Kidney epithelial cell (primary cell): ENCODE measurements at regions not wholly inside any gene's neighbourhood (a gene's known extent, or its start where the extent isn't known, plus 50 kb on each side); places are given as distances from the start of the nearest gene placed in this dataset.

Experiments
- DNase-seq: peaks from one replicate; pipeline ENCODE4 v3.0.0-alpha.2; 2010; ENCODE audit warnings: low read depth
- H3K27me3 ChIP-seq: 2 replicates; pipeline ENCODE4 v1.6.0; 2011; ENCODE audit warnings: low read length; ENCODE audit not compliant: control insufficient read depth, insufficient read depth
- H3K36me3 ChIP-seq: 2 replicates; pipeline ENCODE4 v1.5.1; 2011; ENCODE audit warnings: low read length; ENCODE audit not compliant: control insufficient read depth, insufficient read depth
- H3K4me3 ChIP-seq: 2 replicates; pipeline ENCODE4 v1.5.1; 2011; ENCODE audit warnings: low read depth, mild to moderate bottlenecking, control low read depth, low read length
- TF ChIP-seq, protein P1 (sequence below): IDR thresholded peaks from 2 replicates; pipeline ENCODE4 v1.5.1; 2011; ENCODE audit warnings: mild to moderate bottlenecking, moderate library complexity, low read length, control low read depth, inconsistent platforms; ENCODE audit not compliant: insufficient read depth, poor library complexity, severe bottlenecking

DNA sequence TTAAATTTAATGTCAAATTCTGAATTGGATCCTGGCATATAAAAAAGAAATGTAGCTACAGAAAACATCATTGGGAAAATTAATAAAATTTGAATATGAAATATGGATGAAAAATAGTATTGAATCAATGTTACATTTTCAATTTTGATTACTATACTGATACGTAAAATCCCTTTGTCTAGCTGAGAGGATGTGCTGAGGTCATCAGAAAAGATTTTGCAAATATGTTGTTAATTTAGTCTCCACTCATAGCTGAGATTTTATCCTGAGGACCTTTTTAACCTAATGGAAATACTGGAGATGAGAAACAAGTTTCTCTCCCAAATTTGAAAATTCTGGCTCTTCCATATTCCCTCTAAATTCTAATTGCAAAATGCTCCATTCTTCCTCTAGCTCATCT, 84.4 kb upstream of the ADAMTS16 start:
- no peaks in the 10 kb centered on the region for H3K36me3 ChIP-seq
- no peaks in the 10 kb centered on the region for H3K27me3 ChIP-seq
- H3K4me3 ChIP-seq = no peak overlapping the region
- no peak for DNase-seq
- TF ChIP-seq, protein P1, sequence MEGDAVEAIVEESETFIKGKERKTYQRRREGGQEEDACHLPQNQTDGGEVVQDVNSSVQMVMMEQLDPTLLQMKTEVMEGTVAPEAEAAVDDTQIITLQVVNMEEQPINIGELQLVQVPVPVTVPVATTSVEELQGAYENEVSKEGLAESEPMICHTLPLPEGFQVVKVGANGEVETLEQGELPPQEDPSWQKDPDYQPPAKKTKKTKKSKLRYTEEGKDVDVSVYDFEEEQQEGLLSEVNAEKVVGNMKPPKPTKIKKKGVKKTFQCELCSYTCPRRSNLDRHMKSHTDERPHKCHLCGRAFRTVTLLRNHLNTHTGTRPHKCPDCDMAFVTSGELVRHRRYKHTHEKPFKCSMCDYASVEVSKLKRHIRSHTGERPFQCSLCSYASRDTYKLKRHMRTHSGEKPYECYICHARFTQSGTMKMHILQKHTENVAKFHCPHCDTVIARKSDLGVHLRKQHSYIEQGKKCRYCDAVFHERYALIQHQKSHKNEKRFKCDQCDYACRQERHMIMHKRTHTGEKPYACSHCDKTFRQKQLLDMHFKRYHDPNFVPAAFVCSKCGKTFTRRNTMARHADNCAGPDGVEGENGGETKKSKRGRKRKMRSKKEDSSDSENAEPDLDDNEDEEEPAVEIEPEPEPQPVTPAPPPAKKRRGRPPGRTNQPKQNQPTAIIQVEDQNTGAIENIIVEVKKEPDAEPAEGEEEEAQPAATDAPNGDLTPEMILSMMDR = no peak

DNA sequence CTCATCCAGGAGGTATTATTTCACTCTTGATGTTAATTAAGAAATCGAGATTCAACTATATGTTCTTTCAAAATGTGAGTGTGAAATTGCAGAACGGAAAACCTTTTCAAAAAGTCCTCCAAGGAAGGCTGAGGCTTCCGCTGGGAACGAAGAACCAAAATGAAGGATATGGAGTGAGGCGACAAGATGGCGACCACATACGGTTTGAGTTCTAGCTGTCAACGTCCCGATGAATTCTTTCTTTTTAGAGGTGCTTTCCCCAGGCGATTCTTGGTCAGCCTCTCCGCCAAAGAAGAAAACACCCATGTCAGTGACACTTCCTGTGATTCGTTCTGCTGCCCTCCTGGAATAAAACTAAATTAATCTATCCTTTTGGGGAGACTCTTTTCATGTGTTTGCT, 78.3 kb upstream of the ADAMTS16 start:
- H3K36me3 ChIP-seq = no peaks in the 10 kb centered on the region
- H3K27me3 ChIP-seq = no peaks in the 10 kb centered on the region
- TF ChIP-seq, protein P1 = no peak
- no peak for DNase-seq
- no peak overlapping the region for H3K4me3 ChIP-seq

DNA sequence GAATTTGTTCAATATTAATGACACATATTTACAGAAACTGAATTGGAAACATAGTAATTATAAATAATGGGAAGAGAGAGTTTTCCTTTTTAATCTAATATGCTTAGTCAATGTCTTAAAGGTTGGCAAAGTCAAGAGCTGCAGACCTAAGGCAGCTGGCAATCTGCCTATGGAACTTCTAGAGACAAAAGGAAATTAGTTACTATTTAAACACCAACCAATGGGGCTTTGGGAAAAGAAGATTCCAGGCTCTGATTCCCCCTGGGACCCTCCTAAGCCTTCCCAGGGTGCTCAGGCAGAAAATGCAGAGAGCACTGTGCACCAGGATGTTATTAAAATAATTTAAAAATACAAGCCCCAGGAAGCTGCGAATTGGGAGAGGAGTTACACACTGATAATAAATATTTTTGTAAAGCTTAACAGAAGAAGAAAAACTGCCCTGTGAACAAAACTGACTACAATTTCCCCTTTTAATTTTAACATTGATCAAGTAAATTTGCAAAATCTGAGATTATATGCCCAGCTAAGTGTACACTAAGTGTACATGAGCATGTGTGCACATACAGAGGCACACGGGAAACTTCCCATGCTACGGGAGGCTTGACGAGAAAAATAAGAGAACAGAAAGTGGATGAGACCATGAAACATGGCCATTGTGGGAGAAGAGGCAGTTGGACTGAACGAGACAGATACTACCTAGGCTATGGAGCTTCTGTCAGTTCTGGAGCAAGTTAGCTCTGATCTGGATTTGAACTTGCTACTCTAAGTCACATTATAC, 77.4 kb upstream of the ADAMTS16 start:
- no peak for DNase-seq
- Histone ChIP-seq H3K4me3 (no peak overlapping the region), H3K36me3 (no peaks in the 10 kb centered on the region), H3K27me3 (no peaks in the 10 kb centered on the region)
- TF ChIP-seq, protein P1 = no peak

DNA sequence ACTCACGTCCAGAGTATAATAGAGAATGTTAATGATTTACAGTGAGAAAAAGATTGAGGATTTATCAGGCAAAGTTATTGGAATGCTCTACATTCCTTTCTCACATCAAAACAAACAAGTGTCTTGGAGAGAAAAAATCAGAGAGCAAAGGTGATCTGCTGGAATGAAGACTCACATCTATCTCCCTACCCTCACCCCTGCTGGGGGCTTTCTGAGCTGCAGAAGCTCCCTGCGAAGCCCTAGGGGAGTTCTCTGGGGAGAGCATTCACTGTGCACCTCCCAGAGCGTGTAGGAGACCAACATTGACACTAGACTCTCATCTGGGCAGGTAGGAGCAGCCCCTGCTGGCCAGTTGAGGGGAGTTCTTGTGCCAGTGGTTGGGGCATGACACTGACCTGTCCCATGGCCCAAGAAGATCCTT, 76.6 kb upstream of the ADAMTS16 start:
- no peak for DNase-seq
- TF ChIP-seq, protein P1 = peak; percentile 54
- Histone ChIP-seq H3K4me3 (no peak overlapping the region), H3K27me3 (no peaks in the 10 kb centered on the region), H3K36me3 (no peaks in the 10 kb centered on the region)

DNA sequence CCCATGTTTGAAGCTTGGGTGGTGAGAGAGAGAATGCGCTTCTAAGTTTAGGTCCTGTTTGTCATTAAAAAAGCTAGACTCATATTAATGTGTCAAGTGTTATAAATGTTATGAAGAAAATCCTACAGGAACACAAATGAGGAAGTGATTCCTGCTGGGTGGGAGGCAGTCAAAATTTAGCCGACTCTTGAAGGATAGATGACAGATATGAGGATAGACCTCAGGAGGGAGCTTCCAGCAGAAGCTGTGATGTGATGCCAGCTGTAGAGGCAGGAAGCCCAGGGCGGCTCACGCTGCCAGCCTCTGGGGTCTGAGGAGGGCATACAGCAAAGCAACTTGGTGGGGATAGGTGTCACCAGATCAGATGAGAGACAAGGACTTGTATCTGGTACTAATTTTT, 74.7 kb upstream of the ADAMTS16 start:
- H3K4me3 ChIP-seq = no peak overlapping the region
- H3K36me3 ChIP-seq = no peaks in the 10 kb centered on the region
- no peaks in the 10 kb centered on the region for H3K27me3 ChIP-seq
- no peak for DNase-seq
- TF ChIP-seq, protein P1 = no peak
